Esophagus squamous epithelium (tissue), 4 donors: ENCODE measurements at regions not wholly inside any gene's neighbourhood (a gene's known extent, or its start where the extent isn't known, plus 50 kb on each side); places are given as distances from the start of the nearest gene placed in this dataset.

Experiments used
- CTCF ChIP-seq, 6 experiments: fragments of 450-650 bp in 4 of 6; fragments of 200-600 bp in 2 of 6; sonication (generic) in 2 of 6; IDR thresholded peaks; one replicate each; pipeline ENCODE4 v1.5.1; 2016 to 2019; ENCODE audit warnings: antibody characterized with exemption in 6 of 6, mild to moderate bottlenecking in 4 of 6, moderate library complexity in 4 of 6
- POLR2A ChIP-seq, 4 donors: fragments of 450-650 bp; IDR thresholded peaks; one replicate each; pipeline ENCODE4 v1.6.1; 2017; ENCODE audit warnings: antibody characterized with exemption in 4 of 4, mild to moderate bottlenecking in 4 of 4, moderate library complexity in 3 of 4

GRCh38 chr12:43238281-43238680 lies 313.7 kb downstream of the ADAMTS20 start:
- no peak for TF ChIP-seq CTCF (IDR thresholded peaks at IDR 0.05)
- no peak for TF ChIP-seq POLR2A (IDR thresholded peaks at IDR 0.05)
